ENCODE measurements at regions not wholly inside any gene's neighbourhood (a gene's known extent, or its start where the extent isn't known, plus 50 kb on each side); places are given as distances from the start of the nearest gene placed in this dataset.

DNA sequence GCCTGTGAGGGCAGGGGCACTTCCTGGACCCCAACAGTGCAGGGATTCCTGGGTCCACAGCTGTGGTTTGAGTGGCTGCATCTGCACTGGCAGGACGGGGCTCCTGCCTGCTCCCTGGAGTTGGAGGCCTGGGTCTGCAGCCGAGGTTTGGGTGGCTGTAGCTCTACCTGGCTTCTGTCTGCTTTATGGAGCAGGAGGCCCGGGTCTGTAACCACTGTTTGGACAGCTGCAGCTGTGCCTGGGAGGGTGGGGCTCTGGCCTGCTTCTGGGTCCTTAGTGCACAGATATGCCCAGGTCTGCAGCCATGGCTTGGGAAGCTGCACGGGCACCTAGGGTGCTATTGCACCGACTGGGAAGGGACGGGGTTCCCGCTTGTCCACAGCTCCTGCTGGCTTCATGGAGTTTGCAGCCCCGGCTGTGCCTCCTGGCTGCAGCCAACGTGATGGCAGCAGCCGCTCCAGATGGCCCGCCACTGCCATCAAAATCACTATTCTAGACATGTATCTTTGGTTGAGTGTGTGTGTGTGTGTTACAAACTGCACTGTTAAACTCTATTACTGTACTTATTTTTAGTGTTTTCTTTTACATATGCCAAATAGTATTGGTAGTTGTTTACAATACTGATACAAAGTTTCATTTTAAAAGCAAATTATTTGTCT lies 412.3 kb upstream of the KIRREL3 start (continued):
- TF ChIP-seq, protein P1, sequence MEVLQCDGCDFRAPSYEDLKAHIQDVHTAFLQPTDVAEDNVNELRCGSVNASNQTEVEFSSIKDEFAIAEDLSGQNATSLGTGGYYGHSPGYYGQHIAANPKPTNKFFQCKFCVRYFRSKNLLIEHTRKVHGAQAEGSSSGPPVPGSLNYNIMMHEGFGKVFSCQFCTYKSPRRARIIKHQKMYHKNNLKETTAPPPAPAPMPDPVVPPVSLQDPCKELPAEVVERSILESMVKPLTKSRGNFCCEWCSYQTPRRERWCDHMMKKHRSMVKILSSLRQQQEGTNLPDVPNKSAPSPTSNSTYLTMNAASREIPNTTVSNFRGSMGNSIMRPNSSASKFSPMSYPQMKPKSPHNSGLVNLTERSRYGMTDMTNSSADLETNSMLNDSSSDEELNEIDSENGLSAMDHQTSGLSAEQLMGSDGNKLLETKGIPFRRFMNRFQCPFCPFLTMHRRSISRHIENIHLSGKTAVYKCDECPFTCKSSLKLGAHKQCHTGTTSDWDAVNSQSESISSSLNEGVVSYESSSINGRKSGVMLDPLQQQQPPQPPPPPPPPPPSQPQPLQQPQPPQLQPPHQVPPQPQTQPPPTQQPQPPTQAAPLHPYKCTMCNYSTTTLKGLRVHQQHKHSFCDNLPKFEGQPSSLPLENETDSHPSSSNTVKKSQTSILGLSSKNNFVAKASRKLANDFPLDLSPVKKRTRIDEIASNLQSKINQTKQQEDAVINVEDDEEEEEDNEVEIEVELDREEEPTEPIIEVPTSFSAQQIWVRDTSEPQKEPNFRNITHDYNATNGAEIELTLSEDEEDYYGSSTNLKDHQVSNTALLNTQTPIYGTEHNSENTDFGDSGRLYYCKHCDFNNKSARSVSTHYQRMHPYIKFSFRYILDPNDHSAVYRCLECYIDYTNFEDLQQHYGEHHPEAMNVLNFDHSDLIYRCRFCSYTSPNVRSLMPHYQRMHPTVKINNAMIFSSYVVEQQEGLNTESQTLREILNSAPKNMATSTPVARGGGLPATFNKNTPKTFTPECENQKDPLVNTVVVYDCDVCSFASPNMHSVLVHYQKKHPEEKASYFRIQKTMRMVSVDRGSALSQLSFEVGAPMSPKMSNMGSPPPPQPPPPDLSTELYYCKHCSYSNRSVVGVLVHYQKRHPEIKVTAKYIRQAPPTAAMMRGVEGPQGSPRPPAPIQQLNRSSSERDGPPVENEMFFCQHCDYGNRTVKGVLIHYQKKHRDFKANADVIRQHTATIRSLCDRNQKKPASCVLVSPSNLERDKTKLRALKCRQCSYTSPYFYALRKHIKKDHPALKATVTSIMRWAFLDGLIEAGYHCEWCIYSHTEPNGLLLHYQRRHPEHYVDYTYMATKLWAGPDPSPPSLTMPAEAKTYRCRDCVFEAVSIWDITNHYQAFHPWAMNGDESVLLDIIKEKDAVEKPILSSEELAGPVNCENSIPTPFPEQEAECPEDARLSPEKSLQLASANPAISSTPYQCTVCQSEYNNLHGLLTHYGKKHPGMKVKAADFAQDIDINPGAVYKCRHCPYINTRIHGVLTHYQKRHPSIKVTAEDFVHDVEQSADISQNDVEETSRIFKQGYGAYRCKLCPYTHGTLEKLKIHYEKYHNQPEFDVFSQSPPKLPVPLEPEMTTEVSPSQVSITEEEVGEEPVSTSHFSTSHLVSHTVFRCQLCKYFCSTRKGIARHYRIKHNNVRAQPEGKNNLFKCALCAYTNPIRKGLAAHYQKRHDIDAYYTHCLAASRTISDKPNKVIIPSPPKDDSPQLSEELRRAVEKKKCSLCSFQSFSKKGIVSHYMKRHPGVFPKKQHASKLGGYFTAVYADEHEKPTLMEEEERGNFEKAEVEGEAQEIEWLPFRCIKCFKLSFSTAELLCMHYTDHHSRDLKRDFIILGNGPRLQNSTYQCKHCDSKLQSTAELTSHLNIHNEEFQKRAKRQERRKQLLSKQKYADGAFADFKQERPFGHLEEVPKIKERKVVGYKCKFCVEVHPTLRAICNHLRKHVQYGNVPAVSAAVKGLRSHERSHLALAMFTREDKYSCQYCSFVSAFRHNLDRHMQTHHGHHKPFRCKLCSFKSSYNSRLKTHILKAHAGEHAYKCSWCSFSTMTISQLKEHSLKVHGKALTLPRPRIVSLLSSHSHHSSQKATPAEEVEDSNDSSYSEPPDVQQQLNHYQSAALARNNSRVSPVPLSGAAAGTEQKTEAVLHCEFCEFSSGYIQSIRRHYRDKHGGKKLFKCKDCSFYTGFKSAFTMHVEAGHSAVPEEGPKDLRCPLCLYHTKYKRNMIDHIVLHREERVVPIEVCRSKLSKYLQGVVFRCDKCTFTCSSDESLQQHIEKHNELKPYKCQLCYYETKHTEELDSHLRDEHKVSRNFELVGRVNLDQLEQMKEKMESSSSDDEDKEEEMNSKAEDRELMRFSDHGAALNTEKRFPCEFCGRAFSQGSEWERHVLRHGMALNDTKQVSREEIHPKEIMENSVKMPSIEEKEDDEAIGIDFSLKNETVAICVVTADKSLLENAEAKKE (CRISPR knock-in tag; IDR thresholded peaks at IDR 0.05): no peak
- TF ChIP-seq EZH2phosphoT487 (IDR thresholded peaks at IDR 0.05; ENCODE audit: unreplicated experiment) (no peak), STAT1 (IDR thresholded peaks at IDR 0.05; ENCODE audit: unreplicated experiment) (no peak), JUNB (IDR thresholded peaks at IDR 0.05; ENCODE audit: unreplicated experiment) (no peak), ZNF114 (CRISPR knock-in tag; IDR thresholded peaks at IDR 0.05) (no peak), EZH2 (IDR thresholded peaks at IDR 0.05; ENCODE audit: low read depth, unreplicated experiment) (no peak), POLR2AphosphoS5 (IDR thresholded peaks at IDR 0.05; ENCODE audit: low read depth) (no peak), NANOG (IDR thresholded peaks at IDR 0.05; ENCODE audit: borderline replicate concordance) (no peak)
- TF ChIP-seq, protein P2, sequence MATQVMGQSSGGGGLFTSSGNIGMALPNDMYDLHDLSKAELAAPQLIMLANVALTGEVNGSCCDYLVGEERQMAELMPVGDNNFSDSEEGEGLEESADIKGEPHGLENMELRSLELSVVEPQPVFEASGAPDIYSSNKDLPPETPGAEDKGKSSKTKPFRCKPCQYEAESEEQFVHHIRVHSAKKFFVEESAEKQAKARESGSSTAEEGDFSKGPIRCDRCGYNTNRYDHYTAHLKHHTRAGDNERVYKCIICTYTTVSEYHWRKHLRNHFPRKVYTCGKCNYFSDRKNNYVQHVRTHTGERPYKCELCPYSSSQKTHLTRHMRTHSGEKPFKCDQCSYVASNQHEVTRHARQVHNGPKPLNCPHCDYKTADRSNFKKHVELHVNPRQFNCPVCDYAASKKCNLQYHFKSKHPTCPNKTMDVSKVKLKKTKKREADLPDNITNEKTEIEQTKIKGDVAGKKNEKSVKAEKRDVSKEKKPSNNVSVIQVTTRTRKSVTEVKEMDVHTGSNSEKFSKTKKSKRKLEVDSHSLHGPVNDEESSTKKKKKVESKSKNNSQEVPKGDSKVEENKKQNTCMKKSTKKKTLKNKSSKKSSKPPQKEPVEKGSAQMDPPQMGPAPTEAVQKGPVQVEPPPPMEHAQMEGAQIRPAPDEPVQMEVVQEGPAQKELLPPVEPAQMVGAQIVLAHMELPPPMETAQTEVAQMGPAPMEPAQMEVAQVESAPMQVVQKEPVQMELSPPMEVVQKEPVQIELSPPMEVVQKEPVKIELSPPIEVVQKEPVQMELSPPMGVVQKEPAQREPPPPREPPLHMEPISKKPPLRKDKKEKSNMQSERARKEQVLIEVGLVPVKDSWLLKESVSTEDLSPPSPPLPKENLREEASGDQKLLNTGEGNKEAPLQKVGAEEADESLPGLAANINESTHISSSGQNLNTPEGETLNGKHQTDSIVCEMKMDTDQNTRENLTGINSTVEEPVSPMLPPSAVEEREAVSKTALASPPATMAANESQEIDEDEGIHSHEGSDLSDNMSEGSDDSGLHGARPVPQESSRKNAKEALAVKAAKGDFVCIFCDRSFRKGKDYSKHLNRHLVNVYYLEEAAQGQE (IDR thresholded peaks at IDR 0.05; ENCODE audit: unreplicated experiment): no peak
- TF ChIP-seq, protein P3, sequence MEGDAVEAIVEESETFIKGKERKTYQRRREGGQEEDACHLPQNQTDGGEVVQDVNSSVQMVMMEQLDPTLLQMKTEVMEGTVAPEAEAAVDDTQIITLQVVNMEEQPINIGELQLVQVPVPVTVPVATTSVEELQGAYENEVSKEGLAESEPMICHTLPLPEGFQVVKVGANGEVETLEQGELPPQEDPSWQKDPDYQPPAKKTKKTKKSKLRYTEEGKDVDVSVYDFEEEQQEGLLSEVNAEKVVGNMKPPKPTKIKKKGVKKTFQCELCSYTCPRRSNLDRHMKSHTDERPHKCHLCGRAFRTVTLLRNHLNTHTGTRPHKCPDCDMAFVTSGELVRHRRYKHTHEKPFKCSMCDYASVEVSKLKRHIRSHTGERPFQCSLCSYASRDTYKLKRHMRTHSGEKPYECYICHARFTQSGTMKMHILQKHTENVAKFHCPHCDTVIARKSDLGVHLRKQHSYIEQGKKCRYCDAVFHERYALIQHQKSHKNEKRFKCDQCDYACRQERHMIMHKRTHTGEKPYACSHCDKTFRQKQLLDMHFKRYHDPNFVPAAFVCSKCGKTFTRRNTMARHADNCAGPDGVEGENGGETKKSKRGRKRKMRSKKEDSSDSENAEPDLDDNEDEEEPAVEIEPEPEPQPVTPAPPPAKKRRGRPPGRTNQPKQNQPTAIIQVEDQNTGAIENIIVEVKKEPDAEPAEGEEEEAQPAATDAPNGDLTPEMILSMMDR (conservative IDR thresholded peaks at IDR 0.05; ENCODE audit: low read depth in 2 of 2): no peak

Data from GM23338 (cell line).